ENCODE measurements at regions not wholly inside any gene's neighbourhood (a gene's known extent, or its start where the extent isn't known, plus 50 kb on each side); places are given as distances from the start of the nearest gene placed in this dataset.

- TF ChIP-seq, protein P1, sequence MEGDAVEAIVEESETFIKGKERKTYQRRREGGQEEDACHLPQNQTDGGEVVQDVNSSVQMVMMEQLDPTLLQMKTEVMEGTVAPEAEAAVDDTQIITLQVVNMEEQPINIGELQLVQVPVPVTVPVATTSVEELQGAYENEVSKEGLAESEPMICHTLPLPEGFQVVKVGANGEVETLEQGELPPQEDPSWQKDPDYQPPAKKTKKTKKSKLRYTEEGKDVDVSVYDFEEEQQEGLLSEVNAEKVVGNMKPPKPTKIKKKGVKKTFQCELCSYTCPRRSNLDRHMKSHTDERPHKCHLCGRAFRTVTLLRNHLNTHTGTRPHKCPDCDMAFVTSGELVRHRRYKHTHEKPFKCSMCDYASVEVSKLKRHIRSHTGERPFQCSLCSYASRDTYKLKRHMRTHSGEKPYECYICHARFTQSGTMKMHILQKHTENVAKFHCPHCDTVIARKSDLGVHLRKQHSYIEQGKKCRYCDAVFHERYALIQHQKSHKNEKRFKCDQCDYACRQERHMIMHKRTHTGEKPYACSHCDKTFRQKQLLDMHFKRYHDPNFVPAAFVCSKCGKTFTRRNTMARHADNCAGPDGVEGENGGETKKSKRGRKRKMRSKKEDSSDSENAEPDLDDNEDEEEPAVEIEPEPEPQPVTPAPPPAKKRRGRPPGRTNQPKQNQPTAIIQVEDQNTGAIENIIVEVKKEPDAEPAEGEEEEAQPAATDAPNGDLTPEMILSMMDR (conservative IDR thresholded peaks at IDR 0.05; ENCODE audit: low read depth, low read length) = no peak
- TF ChIP-seq EZH2 (IDR thresholded peaks at IDR 0.05; ENCODE audit: borderline replicate concordance, low read depth, low read length, poor library complexity, severe bottlenecking) = no peak
Observed at GRCh38 chr2:83370419-83370762, 1088.7 kb downstream of the SUCLG1 start.

Measured in A673 (cell line).